ENCODE measurements at regions not wholly inside any gene's neighbourhood (a gene's known extent, or its start where the extent isn't known, plus 50 kb on each side); places are given as distances from the start of the nearest gene placed in this dataset.

GRCh38 chr17:79528592-79529125 lies 82.2 kb downstream of the RBFOX3 start:
- TF ChIP-seq EP300 (IDR thresholded peaks at IDR 0.05) (no peak), POLR2A (IDR thresholded peaks at IDR 0.05) (no peak)
